GM12892 (cell line): ENCODE measurements at regions not wholly inside any gene's neighbourhood (a gene's known extent, or its start where the extent isn't known, plus 50 kb on each side); places are given as distances from the start of the nearest gene placed in this dataset.

Source experiments
- POLR2A ChIP-seq: IDR thresholded peaks from 2 replicates; pipeline ENCODE4 v1.6.1; 2011; ENCODE audit warnings: low read depth, low read length, control low read depth
- POLR2AphosphoS5 ChIP-seq: IDR thresholded peaks from 2 replicates; pipeline ENCODE4 v1.6.1; 2011; ENCODE audit warnings: low read depth, low read length, control low read depth
- TAF1 ChIP-seq: IDR thresholded peaks from 2 replicates; pipeline ENCODE4 v1.6.1; 2011; ENCODE audit warnings: low read depth, mild to moderate bottlenecking, control low read depth, low read length, borderline replicate concordance

DNA sequence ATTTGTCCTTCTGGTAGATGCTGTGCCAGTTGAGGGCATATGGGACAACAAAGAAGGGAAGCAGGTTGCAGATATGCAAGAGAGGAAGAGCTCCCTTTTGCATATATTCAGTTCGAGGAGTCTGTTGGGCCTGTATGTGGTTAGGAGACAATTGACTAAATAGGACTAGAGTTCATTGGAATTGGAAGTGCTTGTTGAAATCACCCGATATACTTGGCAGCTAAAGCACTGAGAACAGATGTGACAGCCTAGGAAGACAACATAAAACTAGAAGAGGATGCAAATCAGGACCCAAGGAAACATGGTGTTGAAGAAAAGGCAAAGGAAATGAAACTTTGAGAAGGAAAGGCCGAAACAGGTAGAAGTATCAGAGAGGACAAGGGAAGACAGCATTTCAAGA is 215.2 kb upstream of the P2RY1 start:
- TF ChIP-seq POLR2AphosphoS5 (no peak), POLR2A (no peak), TAF1 (no peak)
